Thoracic aorta (tissue), 2 donors: ENCODE measurements at regions not wholly inside any gene's neighbourhood (a gene's known extent, or its start where the extent isn't known, plus 50 kb on each side); places are given as distances from the start of the nearest gene placed in this dataset.

ENCODE experiments used
- ATAC-seq: fragments of 150-250 bp; one replicate; pipeline ENCODE4 v1.8.0; 2017; ENCODE audit warnings: low read depth; ENCODE audit not compliant: insufficient number of reproducible peaks, low FRiP score
- DNase-seq: peaks from one replicate; pipeline ENCODE4 v3.0.0-alpha.2; 2020; ENCODE audit warnings: low spot score
- H3K27ac ChIP-seq, 2 donors: fragments of 200-600 bp; sonication (generic); 1 replicate in 1 of 2; 2 replicates in 1 of 2; pipeline ENCODE4 v1.5.1; 2016; ENCODE audit warnings: mild to moderate bottlenecking in 2 of 2, moderate library complexity in 2 of 2
- H3K27me3 ChIP-seq: fragments of 200-600 bp; sonication (generic); replicated peaks from 2 replicates; pipeline ENCODE4 v1.6.0; 2016; ENCODE audit warnings: mild to moderate bottlenecking; ENCODE audit not compliant: insufficient read depth
- H3K36me3 ChIP-seq: fragments of 200-600 bp; sonication (generic); one replicate; pipeline ENCODE4 v1.5.1; 2016
- H3K4me1 ChIP-seq, 2 donors: fragments of 200-600 bp; sonication (generic); 1 replicate in 1 of 2; 2 replicates in 1 of 2; pipeline versions ENCODE4 v1.5.1 to v1.6.0; 2016; ENCODE audit warnings: low read depth in 2 of 2, mild to moderate bottlenecking in 1 of 2; ENCODE audit not compliant: control insufficient read depth in 1 of 2
- H3K4me3 ChIP-seq: fragments of 200-600 bp; sonication (generic); 2 replicates; pipeline ENCODE4 v1.5.1; 2016; ENCODE audit warnings: mild to moderate bottlenecking
- H3K9me3 ChIP-seq: fragments of 200-600 bp; sonication (generic); 2 replicates; pipeline ENCODE4 v1.5.1; 2016
- TF ChIP-seq, protein P1 (sequence below): fragments of 200-600 bp; sonication (generic); IDR thresholded peaks from one replicate; pipeline ENCODE4 v1.5.1; 2019; ENCODE audit warnings: antibody characterized with exemption

DNA sequence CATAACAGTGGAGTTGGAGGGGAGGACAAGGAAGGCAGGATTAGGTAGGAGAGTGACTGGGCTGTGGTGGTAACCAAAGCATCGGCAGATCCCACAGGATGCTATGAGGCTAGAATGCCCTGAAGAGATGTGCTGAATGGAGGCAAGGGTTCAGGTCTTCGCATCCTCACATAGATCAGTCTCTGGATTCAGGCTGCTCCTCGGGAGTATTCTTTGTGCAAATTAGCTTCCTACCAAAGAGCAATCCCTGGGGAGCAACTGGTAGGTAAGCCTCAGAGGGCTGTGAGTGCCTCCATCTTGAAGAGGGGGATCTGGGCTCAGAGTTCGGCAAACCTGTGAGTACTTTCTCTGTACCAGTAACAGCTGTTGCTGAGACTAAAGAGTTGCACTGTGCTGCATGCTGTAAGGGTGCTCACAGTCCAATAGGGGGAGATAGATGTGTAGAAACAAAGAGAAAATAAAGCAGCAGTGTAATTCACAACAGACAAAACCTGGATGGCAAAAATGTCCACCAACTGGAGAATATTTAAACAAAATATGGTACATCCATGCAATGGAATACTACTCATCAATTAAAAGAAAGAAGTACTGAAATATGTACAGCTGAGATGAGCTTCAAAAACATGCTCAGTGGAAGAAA lies 322.4 kb upstream of the DEPDC1 start:
- TF ChIP-seq, protein P1, sequence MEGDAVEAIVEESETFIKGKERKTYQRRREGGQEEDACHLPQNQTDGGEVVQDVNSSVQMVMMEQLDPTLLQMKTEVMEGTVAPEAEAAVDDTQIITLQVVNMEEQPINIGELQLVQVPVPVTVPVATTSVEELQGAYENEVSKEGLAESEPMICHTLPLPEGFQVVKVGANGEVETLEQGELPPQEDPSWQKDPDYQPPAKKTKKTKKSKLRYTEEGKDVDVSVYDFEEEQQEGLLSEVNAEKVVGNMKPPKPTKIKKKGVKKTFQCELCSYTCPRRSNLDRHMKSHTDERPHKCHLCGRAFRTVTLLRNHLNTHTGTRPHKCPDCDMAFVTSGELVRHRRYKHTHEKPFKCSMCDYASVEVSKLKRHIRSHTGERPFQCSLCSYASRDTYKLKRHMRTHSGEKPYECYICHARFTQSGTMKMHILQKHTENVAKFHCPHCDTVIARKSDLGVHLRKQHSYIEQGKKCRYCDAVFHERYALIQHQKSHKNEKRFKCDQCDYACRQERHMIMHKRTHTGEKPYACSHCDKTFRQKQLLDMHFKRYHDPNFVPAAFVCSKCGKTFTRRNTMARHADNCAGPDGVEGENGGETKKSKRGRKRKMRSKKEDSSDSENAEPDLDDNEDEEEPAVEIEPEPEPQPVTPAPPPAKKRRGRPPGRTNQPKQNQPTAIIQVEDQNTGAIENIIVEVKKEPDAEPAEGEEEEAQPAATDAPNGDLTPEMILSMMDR, result peak; percentile 36
- no peak for ATAC-seq

DNA sequence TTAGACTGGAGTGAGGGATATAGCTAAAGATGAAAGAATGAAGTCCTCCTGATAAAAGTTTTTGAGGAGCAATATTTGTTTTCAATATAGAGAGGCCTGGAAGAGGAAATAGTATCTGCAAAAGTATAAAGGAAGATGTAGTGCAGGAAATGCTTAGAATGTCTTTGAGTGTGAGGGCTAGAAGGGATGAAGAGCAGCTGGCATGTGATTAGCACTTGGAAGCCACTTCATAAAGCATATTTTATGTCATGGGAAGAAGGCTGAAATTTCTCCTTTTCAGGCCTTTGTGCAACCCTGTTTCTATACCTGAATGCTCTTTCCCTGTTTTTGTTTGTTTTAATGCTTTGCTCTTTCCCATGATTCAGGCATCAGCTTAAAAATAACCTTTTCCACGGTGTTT lies 323.3 kb upstream of the DEPDC1 start:
- no peaks in the 10 kb centered on the region for H3K4me1 ChIP-seq
- DNase-seq (no peak), ATAC-seq (no peak)
- H3K27me3 ChIP-seq, result no peaks in the 10 kb centered on the region
- no peak overlapping the region for H3K4me3 ChIP-seq
- H3K27ac ChIP-seq, result no peak overlapping the region
- no peaks in the 10 kb centered on the region for H3K36me3 ChIP-seq
- no peaks in the 10 kb centered on the region for H3K9me3 ChIP-seq
- TF ChIP-seq, protein P1, result no peak

More for the DNA sequence above, 322.4 kb upstream of the DEPDC1 start:
- H3K27me3 ChIP-seq, result no peaks in the 10 kb centered on the region
- no peaks in the 10 kb centered on the region for H3K9me3 ChIP-seq
- no peaks in the 10 kb centered on the region for H3K36me3 ChIP-seq
- no peak overlapping the region for H3K27ac ChIP-seq
- no peak for DNase-seq
- no peak overlapping the region for H3K4me3 ChIP-seq
- no peaks in the 10 kb centered on the region for H3K4me1 ChIP-seq

DNA sequence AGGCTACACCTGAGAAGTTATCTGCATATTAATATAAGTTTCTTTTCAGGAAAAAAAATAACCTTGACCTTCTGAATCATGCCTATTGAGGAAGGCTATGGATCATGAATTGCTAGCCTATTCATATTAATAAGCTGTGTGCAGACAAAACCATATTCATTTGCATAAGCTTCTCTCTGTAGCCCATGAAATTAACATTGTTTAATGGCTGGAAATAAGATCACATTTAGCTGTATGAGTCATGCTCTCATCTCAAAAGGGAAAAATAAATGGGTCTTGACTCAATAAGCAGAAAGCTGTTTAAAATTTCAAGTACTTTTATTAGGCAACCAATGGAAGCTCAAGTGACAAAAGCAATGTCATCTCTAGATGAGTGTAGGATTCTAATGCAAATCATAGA lies 330.0 kb upstream of the DEPDC1 start:
- no peaks in the 10 kb centered on the region for H3K36me3 ChIP-seq
- H3K9me3 ChIP-seq, result peaks cover 8% of the 10 kb centered on the region
- H3K27me3 ChIP-seq, result no peaks in the 10 kb centered on the region
- TF ChIP-seq, protein P1, result no peak
- no peak overlapping the region for H3K27ac ChIP-seq
- no peak overlapping the region for H3K4me3 ChIP-seq
- DNase-seq (no peak), ATAC-seq (no peak)
- no peaks in the 10 kb centered on the region for H3K4me1 ChIP-seq

DNA sequence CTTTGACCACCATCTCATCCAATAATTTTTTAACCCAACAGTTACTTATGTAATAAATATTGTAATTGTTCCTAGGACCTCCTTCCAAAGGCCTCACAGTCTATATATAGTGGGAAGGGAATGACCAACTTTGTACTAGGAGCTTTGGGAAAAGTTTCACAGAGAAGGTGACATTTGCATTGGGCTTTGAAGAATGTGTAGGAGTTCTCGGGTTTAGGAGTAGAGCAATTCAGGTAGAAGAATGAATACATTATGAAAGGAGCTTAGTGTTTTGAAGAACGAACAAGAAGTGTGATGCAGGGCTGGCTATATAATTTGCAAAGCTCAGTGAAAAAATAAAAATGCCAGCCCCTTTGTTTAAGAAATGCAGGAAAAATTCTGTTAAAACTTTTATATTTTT lies 330.4 kb upstream of the DEPDC1 start:
- DNase-seq (no peak), ATAC-seq (no peak)
- Histone ChIP-seq H3K4me1 (no peaks in the 10 kb centered on the region), H3K9me3 (peaks cover 8% of the 10 kb centered on the region), H3K27ac (no peak overlapping the region), H3K27me3 (no peaks in the 10 kb centered on the region), H3K36me3 (no peaks in the 10 kb centered on the region), H3K4me3 (no peak overlapping the region)
- TF ChIP-seq, protein P1, result no peak

DNA sequence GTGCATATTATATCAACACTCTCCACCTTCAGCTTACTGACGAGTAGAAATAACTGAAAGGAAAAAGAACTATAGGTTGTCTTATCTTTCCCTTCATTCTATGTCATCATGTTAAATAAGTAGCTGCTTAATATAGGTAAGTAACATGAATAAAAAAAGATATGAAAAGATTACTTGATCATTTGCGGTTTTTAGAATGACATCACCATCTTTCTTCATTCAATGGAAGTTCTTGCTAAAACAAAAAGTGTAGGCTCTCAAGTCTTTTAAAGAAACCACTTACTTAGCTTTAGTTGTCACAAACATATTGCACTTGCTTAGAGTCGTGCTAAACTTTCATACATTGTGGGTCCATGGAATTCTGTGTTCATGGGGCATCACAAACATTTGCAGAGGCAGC lies 331.1 kb upstream of the DEPDC1 start:
- no peak for DNase-seq
- Histone ChIP-seq H3K9me3 (peaks cover 8% of the 10 kb centered on the region), H3K36me3 (no peaks in the 10 kb centered on the region), H3K4me3 (no peak overlapping the region), H3K27me3 (no peaks in the 10 kb centered on the region), H3K27ac (no peak overlapping the region), H3K4me1 (no peaks in the 10 kb centered on the region)
- TF ChIP-seq, protein P1, result no peak
- ATAC-seq, result no peak
